Nephron progenitor cell (in vitro differentiated cells): ENCODE measurements at regions not wholly inside any gene's neighbourhood (a gene's known extent, or its start where the extent isn't known, plus 50 kb on each side); places are given as distances from the start of the nearest gene placed in this dataset.
A peak's percentile ranks its signal among the peaks of the same experiment; 100 is the strongest.

ENCODE experiments used
- DNase-seq: peaks from one replicate; pipeline ENCODE4 v3.0.0; 2021
- H3K27ac Mint-ChIP-seq: 2 replicates; pipeline ENCODE4 v1.8.0; 2021; ENCODE audit warnings: mild to moderate bottlenecking, moderate library complexity, mixed read lengths
- H3K27me3 Mint-ChIP-seq: 2 replicates; pipeline ENCODE4 v1.8.0; 2021; ENCODE audit warnings: mild to moderate bottlenecking, low read depth, mixed read lengths; ENCODE audit not compliant: poor library complexity
- H3K36me3 Mint-ChIP-seq: 2 replicates; pipeline ENCODE4 v1.8.0; 2021; ENCODE audit warnings: low read depth, mixed read lengths
- H3K4me1 Mint-ChIP-seq: 2 replicates; pipeline ENCODE4 v1.8.0; 2021; ENCODE audit warnings: mixed read lengths
- H3K4me3 Mint-ChIP-seq: 2 replicates; pipeline ENCODE4 v1.8.0; 2021; ENCODE audit warnings: mild to moderate bottlenecking, moderate library complexity, mixed read lengths
- H3K9me3 Mint-ChIP-seq: 2 replicates; pipeline ENCODE4 v1.8.0; 2021; ENCODE audit warnings: mild to moderate bottlenecking, moderate library complexity, mixed read lengths
- TF ChIP-seq, protein P1 (sequence below): fragments of 200-600 bp; sonication (generic); IDR thresholded peaks from 2 replicates; pipeline ENCODE4 v1.5.0; 2021; ENCODE audit warnings: antibody characterized with exemption

- H3K4me3 Mint-ChIP-seq = no peak overlapping the region
- TF ChIP-seq, protein P1, sequence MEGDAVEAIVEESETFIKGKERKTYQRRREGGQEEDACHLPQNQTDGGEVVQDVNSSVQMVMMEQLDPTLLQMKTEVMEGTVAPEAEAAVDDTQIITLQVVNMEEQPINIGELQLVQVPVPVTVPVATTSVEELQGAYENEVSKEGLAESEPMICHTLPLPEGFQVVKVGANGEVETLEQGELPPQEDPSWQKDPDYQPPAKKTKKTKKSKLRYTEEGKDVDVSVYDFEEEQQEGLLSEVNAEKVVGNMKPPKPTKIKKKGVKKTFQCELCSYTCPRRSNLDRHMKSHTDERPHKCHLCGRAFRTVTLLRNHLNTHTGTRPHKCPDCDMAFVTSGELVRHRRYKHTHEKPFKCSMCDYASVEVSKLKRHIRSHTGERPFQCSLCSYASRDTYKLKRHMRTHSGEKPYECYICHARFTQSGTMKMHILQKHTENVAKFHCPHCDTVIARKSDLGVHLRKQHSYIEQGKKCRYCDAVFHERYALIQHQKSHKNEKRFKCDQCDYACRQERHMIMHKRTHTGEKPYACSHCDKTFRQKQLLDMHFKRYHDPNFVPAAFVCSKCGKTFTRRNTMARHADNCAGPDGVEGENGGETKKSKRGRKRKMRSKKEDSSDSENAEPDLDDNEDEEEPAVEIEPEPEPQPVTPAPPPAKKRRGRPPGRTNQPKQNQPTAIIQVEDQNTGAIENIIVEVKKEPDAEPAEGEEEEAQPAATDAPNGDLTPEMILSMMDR = no peak
- no peaks in the 10 kb centered on the region for H3K36me3 Mint-ChIP-seq
- H3K9me3 Mint-ChIP-seq = peaks cover 35% of the 10 kb centered on the region
- no peak overlapping the region for H3K27ac Mint-ChIP-seq
- DNase-seq = no peak
- no peaks in the 10 kb centered on the region for H3K4me1 Mint-ChIP-seq
- peaks cover 23% of the 10 kb centered on the region for H3K27me3 Mint-ChIP-seq
These were observed 525.6 kb downstream of the XYLT1 start for GRCh38 chr16:16945207-16945606.

- no peak overlapping the region for H3K4me3 Mint-ChIP-seq
- no peaks in the 10 kb centered on the region for H3K36me3 Mint-ChIP-seq
- H3K4me1 Mint-ChIP-seq = no peaks in the 10 kb centered on the region
- H3K27ac Mint-ChIP-seq = no peak overlapping the region
- TF ChIP-seq, protein P1 = no peak
- no peak for DNase-seq
- no peaks in the 10 kb centered on the region for H3K9me3 Mint-ChIP-seq
- peaks cover 3% of the 10 kb centered on the region for H3K27me3 Mint-ChIP-seq
These were observed 514.4 kb downstream of the XYLT1 start for GRCh38 chr16:16956376-16956775.

GRCh38 chr16:16960785-16961184 is 510.0 kb downstream of the XYLT1 start:
- Mint-ChIP-seq H3K36me3 (no peaks in the 10 kb centered on the region), H3K9me3 (peaks cover 6% of the 10 kb centered on the region), H3K27ac (peak overlapping the region; percentile 15), H3K4me3 (no peak overlapping the region), H3K4me1 (no peaks in the 10 kb centered on the region), H3K27me3 (peaks cover 3% of the 10 kb centered on the region)
- TF ChIP-seq, protein P1 = no peak
- DNase-seq = no peak

DNA sequence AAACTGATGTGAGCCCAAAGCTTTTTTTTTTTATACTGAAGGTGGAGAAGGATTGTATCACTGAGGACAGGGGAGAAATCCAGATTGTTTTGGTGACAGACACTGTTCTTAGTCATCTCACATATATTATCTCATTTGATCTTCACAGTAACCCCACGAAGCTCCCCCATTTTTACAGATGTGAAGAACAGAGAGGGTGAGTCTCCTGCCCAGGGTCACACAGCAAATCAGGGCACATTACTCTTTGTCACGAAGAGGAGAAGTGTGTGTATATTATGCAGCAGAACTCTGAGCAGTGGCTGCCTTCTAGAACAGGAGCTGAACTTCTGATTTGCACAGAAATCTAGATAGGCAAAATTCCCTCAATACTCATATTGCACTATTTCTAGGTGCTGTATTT is 504.3 kb downstream of the XYLT1 start:
- Mint-ChIP-seq H3K4me1 (peaks cover 7% of the 10 kb centered on the region), H3K27me3 (peaks cover 9% of the 10 kb centered on the region), H3K36me3 (peaks cover 7% of the 10 kb centered on the region), H3K9me3 (peaks cover 29% of the 10 kb centered on the region), H3K27ac (no peak overlapping the region), H3K4me3 (no peak overlapping the region)
- TF ChIP-seq, protein P1 = no peak
- DNase-seq = no peak

DNA sequence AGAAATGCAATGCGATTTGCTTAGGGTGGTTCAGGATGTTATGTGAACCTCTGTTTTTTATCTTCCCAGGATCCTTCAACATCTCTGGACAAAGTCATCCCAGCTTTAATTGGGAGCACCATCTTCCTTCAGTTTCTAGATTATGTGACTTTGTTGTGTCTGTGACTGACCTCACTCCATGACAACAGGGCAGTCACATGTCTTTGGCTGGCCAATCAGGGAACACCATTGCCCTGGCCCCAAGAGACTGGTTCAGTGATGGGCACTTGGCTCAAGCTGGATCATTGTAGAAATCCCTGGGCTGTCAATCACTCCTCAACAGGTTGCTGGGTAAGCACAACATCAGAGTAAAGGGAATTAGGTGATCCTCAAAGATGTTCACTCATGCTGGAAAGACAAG is 499.7 kb downstream of the XYLT1 start:
- no peak overlapping the region for H3K4me3 Mint-ChIP-seq
- no peak for DNase-seq
- H3K27me3 Mint-ChIP-seq = peaks cover 6% of the 10 kb centered on the region
- H3K9me3 Mint-ChIP-seq = peaks cover 24% of the 10 kb centered on the region
- TF ChIP-seq, protein P1 = no peak
- peaks cover 7% of the 10 kb centered on the region for H3K36me3 Mint-ChIP-seq
- peaks cover 25% of the 10 kb centered on the region for H3K4me1 Mint-ChIP-seq
- H3K27ac Mint-ChIP-seq = peak overlapping the region; percentile 45

- peaks cover 7% of the 10 kb centered on the region for H3K36me3 Mint-ChIP-seq
- no peak overlapping the region for H3K27ac Mint-ChIP-seq
- peaks cover 4% of the 10 kb centered on the region for H3K27me3 Mint-ChIP-seq
- no peak overlapping the region for H3K4me3 Mint-ChIP-seq
- H3K4me1 Mint-ChIP-seq = peaks cover 18% of the 10 kb centered on the region
- TF ChIP-seq, protein P1 = no peak
- DNase-seq = no peak
- H3K9me3 Mint-ChIP-seq = peaks cover 28% of the 10 kb centered on the region
These were observed 497.9 kb downstream of the XYLT1 start for GRCh38 chr16:16972831-16973230.
